ENCODE measurements at regions not wholly inside any gene's neighbourhood (a gene's known extent, or its start where the extent isn't known, plus 50 kb on each side); places are given as distances from the start of the nearest gene placed in this dataset.
A peak's percentile ranks its signal among the peaks of the same experiment; 100 is the strongest.
"Not testable (repeated sequence)": the region's sequence is repeated elsewhere in the genome, so short reads cannot be mapped to it uniquely, and the experiment has no call there.

- DNase-seq (ENCODE audit: low spot score): no peak
These were observed 1261.3 kb downstream of the SI start for GRCh38 chr3:163817015-163817414.

- DNase-seq (ENCODE audit: low spot score): no peak
These were observed 1264.4 kb downstream of the SI start for GRCh38 chr3:163813935-163814334.

DNA sequence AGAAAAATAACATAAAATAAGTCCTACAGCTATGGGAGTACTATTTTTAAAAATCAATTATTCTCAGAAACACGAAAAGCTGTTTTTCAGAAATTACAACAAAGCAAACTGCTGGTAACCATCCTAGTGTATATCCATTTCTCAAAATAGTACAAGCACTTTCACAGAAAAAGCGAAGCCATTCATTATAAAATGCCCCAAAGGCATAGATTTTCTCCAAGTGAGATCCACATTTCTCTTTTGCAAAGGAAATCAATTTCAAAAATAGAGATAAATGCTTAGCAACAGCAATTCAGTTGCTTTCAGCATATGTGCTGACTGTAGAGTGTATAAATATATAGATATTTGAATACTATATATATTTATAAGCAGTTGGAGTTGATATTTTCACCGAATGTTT lies 1266.3 kb downstream of the SI start:
- DNase-seq (ENCODE audit: low spot score): no peak

- no peak for DNase-seq (ENCODE audit: low spot score)
These were observed 1268.7 kb downstream of the SI start for GRCh38 chr3:163809540-163809993.

DNA sequence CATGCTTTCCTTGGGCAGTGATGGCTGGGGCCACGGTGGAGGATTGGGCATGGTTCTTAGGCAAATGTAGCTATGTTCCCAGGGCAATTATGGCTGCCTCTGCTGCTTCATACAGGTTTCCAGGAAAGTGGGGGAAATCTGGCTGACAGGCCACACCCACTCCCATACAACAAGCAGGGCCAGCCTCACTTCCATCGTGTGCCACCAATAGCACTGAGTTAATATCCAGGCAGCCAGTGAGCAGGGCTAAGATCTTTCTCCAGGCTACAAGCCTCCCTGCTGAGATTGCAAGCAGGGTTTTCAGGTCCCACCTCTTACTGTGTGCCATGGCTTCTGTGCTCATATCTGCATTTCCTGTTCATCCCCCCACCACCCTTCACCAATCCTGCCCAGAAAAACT lies 1291.9 kb downstream of the SI start:
- no peak for DNase-seq (ENCODE audit: low spot score)

GRCh38 chr3:163785693-163786092 lies 1292.6 kb downstream of the SI start:
- no peak for DNase-seq (ENCODE audit: low spot score)

GRCh38 chr3:163779396-163780344 lies 1298.6 kb downstream of the SI start:
- no peak for DNase-seq (ENCODE audit: low spot score)

- no peak for DNase-seq (ENCODE audit: low spot score)
These were observed 1301.6 kb downstream of the SI start for GRCh38 chr3:163776743-163777142.

DNA sequence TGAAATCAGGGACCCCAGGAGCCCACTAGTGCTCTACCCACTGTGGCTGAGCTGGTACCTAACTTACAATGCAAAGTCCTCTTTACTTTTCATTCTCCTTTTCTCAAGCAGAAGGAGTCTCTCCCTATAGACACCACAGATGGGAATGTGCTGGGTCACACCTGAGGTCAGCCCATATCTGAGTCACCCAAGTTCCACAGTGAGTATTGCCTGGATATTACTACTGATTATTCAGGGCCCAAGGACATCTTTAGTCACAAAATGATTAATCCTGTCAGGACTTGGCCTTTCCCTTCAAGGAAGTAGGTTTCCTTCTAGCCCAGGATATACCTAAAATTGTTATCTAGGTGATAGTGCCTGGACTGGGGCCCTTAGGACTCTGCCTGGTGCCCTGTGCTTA lies 1305.2 kb downstream of the SI start:
- DNase-seq (ENCODE audit: low spot score): peak; percentile 19

DNA sequence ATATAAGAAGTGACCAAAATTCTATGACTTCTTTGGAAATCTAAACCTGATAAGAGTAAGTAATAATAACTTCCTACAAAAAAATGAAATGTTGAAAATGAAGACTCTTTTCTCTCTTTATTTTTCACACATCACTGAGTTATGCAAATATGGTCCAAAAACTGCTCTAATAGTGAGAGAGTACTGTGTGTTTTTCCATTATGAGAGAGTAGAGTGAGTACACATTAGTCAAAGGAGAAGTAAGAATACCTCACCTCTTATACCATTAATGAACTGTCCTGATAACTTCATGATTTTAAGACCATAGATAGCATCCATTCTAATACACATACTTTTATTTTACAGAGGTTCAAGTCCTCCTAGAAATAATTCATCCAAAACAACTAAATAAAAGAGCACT lies 1310.2 kb downstream of the SI start:
- no peak for DNase-seq (ENCODE audit: low spot score)

GRCh38 chr3:163766112-163766511 lies 1312.2 kb downstream of the SI start:
- no peak for DNase-seq (ENCODE audit: low spot score)

- no peak for DNase-seq (ENCODE audit: low spot score)
These were observed 1325.3 kb downstream of the SI start for GRCh38 chr3:163753033-163753432.

GRCh38 chr3:163745204-163745603 lies 1333.1 kb downstream of the SI start:
- no peak for DNase-seq (ENCODE audit: low spot score)

- DNase-seq (ENCODE audit: low spot score): no peak
These were observed 1342.9 kb downstream of the SI start for GRCh38 chr3:163735394-163735793.

DNA sequence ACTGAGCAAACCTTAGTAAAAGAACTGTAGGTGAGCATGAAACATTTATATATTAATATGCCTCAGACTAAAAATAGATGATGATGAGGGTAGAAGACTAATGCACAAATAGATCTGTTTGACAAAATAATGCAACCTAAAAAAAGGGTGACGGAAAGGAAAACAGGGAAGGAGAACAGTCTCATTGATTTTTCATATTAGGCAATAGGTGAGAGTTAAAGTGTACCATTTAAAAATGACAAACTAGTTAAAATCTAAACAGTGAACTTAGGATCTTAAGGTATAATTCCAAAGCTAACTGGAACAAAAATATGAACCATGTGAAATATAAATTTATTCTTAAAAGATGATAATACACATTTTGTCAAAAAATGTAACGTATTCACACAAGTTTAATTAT lies 1347.6 kb downstream of the SI start:
- no peak for DNase-seq (ENCODE audit: low spot score)

DNA sequence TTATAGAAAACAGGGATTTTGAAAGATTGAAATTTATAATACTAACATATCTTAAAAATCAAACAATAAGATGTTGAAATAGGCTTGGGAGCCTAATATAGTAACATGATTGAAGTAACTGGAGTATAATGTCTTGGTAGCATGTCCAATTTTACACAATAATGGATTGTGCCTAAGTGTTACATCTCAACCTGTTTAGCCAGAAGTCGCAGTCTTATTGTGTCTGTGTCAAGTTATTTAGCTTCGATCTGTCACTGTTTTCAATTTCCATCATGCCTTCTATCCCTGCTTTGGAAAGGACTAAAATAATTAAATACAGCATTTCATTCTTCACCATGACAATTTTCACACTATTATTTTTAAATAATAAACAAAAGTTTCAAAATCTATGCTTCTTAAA lies 1352.2 kb downstream of the SI start:
- DNase-seq (ENCODE audit: low spot score): no peak

DNA sequence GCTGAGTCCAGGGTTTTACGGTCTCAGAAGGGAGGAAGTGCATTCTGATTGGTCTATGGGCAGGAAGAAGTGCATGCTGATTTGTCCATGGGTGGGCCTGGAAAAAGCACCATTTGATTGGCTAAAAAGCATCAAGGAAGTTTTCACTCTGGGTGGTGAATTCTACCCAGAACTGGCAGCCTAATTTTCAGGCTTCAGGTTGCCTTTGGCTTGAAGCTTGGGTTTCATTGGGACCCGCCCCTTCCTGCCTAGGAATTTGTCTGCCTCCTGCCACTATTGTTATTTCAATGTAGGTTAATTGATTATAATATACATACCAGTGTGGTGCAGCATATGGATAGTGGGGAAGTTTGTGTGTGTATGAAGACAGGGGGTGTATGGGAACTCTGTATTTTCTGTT lies 1355.9 kb downstream of the SI start:
- DNase-seq (ENCODE audit: low spot score): no peak

- no peak for DNase-seq (ENCODE audit: low spot score)
These were observed 1356.7 kb downstream of the SI start for GRCh38 chr3:163721596-163721995.

GRCh38 chr3:163717377-163717776 lies 1360.9 kb downstream of the SI start:
- no peak for DNase-seq (ENCODE audit: low spot score)

DNA sequence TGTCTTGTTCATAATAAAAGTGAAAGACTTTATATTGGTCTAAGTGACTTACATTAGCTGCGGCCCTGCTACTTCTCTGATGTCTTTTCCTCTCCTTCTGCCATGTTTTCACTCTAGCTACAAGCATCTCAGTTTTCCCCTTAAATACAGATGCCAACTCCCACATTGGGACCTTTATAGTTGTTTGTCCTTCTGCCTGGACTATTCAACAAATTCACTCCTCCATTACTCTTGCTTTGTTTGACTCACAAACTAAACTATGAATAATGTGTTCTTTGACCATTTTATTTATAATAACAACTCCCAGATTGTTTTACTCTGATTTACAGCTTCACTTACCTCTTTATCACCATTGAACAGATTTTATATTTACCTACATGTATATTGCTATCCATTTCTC lies 1369.9 kb downstream of the SI start:
- no peak for DNase-seq (ENCODE audit: low spot score)

- DNase-seq (ENCODE audit: low spot score): no peak
These were observed 1370.6 kb downstream of the SI start for GRCh38 chr3:163707659-163708058.

DNA sequence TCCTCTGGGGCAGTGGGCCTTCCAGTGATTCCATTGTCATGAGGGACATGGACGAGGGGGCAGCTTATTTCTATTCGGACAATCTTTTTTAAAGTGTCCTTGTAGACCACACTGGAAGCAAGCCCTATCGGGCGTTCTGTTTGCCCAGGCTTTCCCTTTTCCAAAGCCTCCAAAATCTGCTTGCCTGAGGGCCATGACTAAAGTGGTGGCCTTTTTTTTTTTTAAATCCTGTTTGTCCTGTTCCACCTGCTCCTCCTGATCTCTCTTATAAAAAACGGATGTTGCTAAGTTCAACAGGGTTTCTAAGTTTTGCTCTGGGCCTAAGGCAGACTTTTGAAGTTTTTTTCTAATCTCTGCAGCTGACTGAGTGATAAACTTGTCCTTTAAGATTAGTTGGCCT lies 1380.1 kb downstream of the SI start:
- DNase-seq (ENCODE audit: low spot score): not testable (repeated sequence)

DNA sequence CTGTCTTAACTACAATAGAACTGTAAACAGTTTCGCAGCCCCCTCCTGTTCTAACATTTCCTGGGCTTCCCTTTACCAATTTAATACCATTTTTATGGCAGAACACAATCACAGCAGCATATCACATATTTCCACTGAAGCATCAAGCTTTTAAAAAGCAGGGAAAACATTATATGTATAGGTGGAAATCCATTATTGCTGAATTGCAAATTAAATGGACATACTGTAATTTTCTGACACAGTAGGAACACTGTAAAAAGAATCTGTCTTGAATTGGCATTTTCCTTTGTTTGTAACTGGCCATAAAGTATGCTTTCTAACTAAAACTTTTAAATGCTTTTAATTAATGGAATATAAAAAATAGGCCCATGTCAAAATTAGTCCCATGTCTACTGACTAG lies 1385.8 kb downstream of the SI start:
- DNase-seq (ENCODE audit: low spot score): no peak

DNA sequence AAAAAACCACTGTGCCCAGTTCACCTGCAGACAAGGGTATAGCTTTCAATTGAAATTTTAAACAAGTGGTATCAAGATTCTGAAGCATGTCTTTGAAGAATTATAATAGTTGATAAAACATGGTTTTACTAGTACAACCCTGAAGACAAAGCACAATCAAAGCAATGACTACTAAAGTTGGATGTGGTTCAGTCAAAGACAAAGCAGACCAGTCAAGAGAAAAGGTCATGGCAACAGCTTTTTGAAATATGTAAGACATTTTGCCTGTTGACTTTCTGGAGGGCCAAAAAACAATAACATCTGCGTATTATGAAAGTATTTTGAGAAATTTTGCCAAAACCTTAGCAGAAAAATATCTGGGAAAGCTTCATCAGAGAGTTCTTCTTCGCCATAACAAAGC lies 1393.6 kb downstream of the SI start:
- DNase-seq (ENCODE audit: low spot score): no peak

Data from LoVo (cell line).